Endothelial cell of umbilical vein (primary cell): ENCODE measurements at regions not wholly inside any gene's neighbourhood (a gene's known extent, or its start where the extent isn't known, plus 50 kb on each side); places are given as distances from the start of the nearest gene placed in this dataset.

ENCODE experiments used
- BruUV-seq: library from RNA; stranded (reverse); fragments of 400-500 nt; replicated peaks from 2 replicates; lab custom pipeline; 2021; lab: Mats Ljungman, UMichigan
- CTCF ChIA-PET: fragments of 300-600, 350-600 bp; sonication (Branson Sonifier 250); formaldehyde crosslinking; loops from one replicate; lab custom pipeline; 2021; ENCODE audit warnings: antibody characterized with exemption, inconsistent platforms; lab: Charles Lee
- POLR2A ChIA-PET: fragments of 300-600, 350-600 bp; sonication (Branson Sonifier 250); formaldehyde crosslinking; loops from one replicate; lab custom pipeline; 2021; ENCODE audit warnings: antibody characterized with exemption, inconsistent platforms; lab: Charles Lee
- DNase-seq: peaks from one replicate; pipeline ENCODE4 v3.0.0-alpha.2; 2011; ENCODE audit warnings: low read depth, low spot score
- FAIRE-seq: peaks from 2 replicates; lab custom pipeline; 2011; peaks lifted over from hg19 to GRCh38; lab: Jason Lieb, UNC
- H2AFZ ChIP-seq: 2 replicates; pipeline ENCODE4 v1.6.0; 2012; ENCODE audit warnings: low read depth, low read length, control low read depth, inconsistent platforms
- H3K27ac ChIP-seq: 2 replicates; pipeline ENCODE4 v1.5.1; 2011; ENCODE audit warnings: low read depth, mild to moderate bottlenecking, control low read depth, low read length, moderate library complexity; ENCODE audit not compliant: insufficient read depth
- H3K27me3 ChIP-seq, 2 experiments: 2 replicates each; pipeline versions ENCODE4 v1.6.0 to v1.6.1; 2011; ENCODE audit warnings: low read length in 2 of 2, mixed read lengths in 1 of 2; ENCODE audit not compliant: control insufficient read depth in 2 of 2, insufficient read depth in 2 of 2
- H3K36me3 ChIP-seq, 2 experiments: 2 replicates in 1 of 2; 3 replicates in 1 of 2; pipeline ENCODE4 v1.5.1; 2011; ENCODE audit warnings: low read length in 2 of 2, mild to moderate bottlenecking in 1 of 2, moderate library complexity in 1 of 2; ENCODE audit not compliant: control insufficient read depth in 2 of 2, insufficient read depth in 2 of 2; ENCODE audit errors: extremely low read depth in 1 of 2
- H3K4me1 ChIP-seq: 3 replicates; pipeline ENCODE4 v1.5.1; 2011; ENCODE audit warnings: mild to moderate bottlenecking, low read length; ENCODE audit not compliant: control insufficient read depth, insufficient read depth; ENCODE audit errors: extremely low read depth
- H3K4me2 ChIP-seq: 2 replicates; pipeline ENCODE4 v1.6.1; 2011; ENCODE audit warnings: low read length, control low read depth, mixed read lengths; ENCODE audit not compliant: insufficient read depth
- H3K4me3 ChIP-seq, 3 experiments: fragments of 200-600 bp in 1 of 3; sonication (generic), shearing (Covaris generic) in 1 of 3; replicated peaks in 1 of 3; 2 replicates each; pipeline ENCODE4 v1.5.1; 2011 to 2016; ENCODE audit warnings: control low read depth in 3 of 3, low read length in 3 of 3, mild to moderate bottlenecking in 2 of 3, inconsistent platforms in 1 of 3, low read depth in 1 of 3, moderate library complexity in 1 of 3; ENCODE audit not compliant: insufficient read depth in 1 of 3
- H3K79me2 ChIP-seq: 2 replicates; pipeline ENCODE4 v1.6.0; 2012; ENCODE audit warnings: low read length, inconsistent platforms; ENCODE audit not compliant: control insufficient read depth, insufficient read depth
- H3K9ac ChIP-seq: replicated peaks from 2 replicates; pipeline ENCODE3; 2011; ENCODE audit warnings: low read length, control low read depth; ENCODE audit not compliant: insufficient read depth; ENCODE audit errors: extremely low read depth
- H3K9me1 ChIP-seq: replicated peaks from 3 replicates; pipeline ENCODE4 v1.6.0; 2011; ENCODE audit warnings: mild to moderate bottlenecking, low read length; ENCODE audit not compliant: control insufficient read depth, insufficient read depth; ENCODE audit errors: extremely low read depth
- H3K9me3 ChIP-seq: replicated peaks from 2 replicates; pipeline ENCODE4 v1.5.1; 2012; ENCODE audit warnings: low read length, inconsistent platforms; ENCODE audit not compliant: control insufficient read depth, insufficient read depth
- H4K20me1 ChIP-seq: replicated peaks from 2 replicates; pipeline ENCODE3; 2011; ENCODE audit warnings: mild to moderate bottlenecking, low read length; ENCODE audit not compliant: control insufficient read depth, insufficient read depth; ENCODE audit errors: extremely low read depth
- EZH2 ChIP-seq: IDR thresholded peaks from 2 replicates; pipeline ENCODE4 v1.6.1; 2012; ENCODE audit warnings: borderline replicate concordance, low read depth, mild to moderate bottlenecking, moderate library complexity, low read length, inconsistent platforms; ENCODE audit not compliant: severe bottlenecking
- FOS ChIP-seq: IDR thresholded peaks from 2 replicates; pipeline ENCODE4 v1.6.1; 2011; ENCODE audit warnings: mild to moderate bottlenecking, low read length, moderate library complexity, borderline replicate concordance; ENCODE audit not compliant: insufficient read depth
- GATA2 ChIP-seq: IDR thresholded peaks from 2 replicates; pipeline ENCODE4 v1.7.0; 2011; ENCODE audit warnings: low read depth, mild to moderate bottlenecking, moderate library complexity, mixed read lengths, low read length; ENCODE audit not compliant: insufficient read length, insufficient read depth
- JUN ChIP-seq: IDR thresholded peaks from 2 replicates; pipeline ENCODE4 v1.6.1; 2011; ENCODE audit warnings: borderline replicate concordance, low read depth; ENCODE audit not compliant: insufficient read length, insufficient read depth
- MYC ChIP-seq: IDR thresholded peaks from one replicate; pipeline ENCODE4 v1.6.1; 2011; ENCODE audit warnings: mild to moderate bottlenecking, low read depth, low read length
- POLR2A ChIP-seq: IDR thresholded peaks from 2 replicates; pipeline ENCODE4 v1.6.1; 2012; ENCODE audit warnings: low read depth, mild to moderate bottlenecking, control low read depth, low read length
- POLR2AphosphoS5 ChIP-seq: IDR thresholded peaks from 2 replicates; pipeline ENCODE4 v1.6.1; 2012; ENCODE audit warnings: low read depth, mild to moderate bottlenecking, control low read depth, low read length, moderate library complexity; ENCODE audit not compliant: insufficient read depth
- dilution Hi-C: fragments of 300-500 bp; cut with MboI; formaldehyde crosslinking; loops from one replicate; pipeline ENCODE4 v1.15.0; 2019; ENCODE audit warnings: low sequenced_read_pairs; ENCODE audit not compliant: extremely low pct_ligation_motif_present
- intact Hi-C: fragments of 100-400 bp; cut with micrococcal nuclease; formaldehyde crosslinking; loops from one replicate; pipeline ENCODE4 v1.10.0; 2022
- TF ChIP-seq, protein P1 (sequence below): IDR thresholded peaks from 2 replicates; pipeline ENCODE4 v1.6.1; 2011; ENCODE audit not compliant: insufficient read depth, insufficient read length
- TF ChIP-seq, protein P2 (sequence below), 2 donors: IDR thresholded peaks; 1 replicate in 1 of 2; 2 replicates in 1 of 2; pipeline ENCODE4 v1.5.1; 2011; ENCODE audit warnings: low read length in 2 of 2, mild to moderate bottlenecking in 2 of 2, moderate library complexity in 2 of 2, control low read depth in 1 of 2, inconsistent platforms in 1 of 2, low read depth in 1 of 2; ENCODE audit not compliant: insufficient read depth in 1 of 2; ENCODE audit errors: extremely low read depth in 1 of 2

DNA sequence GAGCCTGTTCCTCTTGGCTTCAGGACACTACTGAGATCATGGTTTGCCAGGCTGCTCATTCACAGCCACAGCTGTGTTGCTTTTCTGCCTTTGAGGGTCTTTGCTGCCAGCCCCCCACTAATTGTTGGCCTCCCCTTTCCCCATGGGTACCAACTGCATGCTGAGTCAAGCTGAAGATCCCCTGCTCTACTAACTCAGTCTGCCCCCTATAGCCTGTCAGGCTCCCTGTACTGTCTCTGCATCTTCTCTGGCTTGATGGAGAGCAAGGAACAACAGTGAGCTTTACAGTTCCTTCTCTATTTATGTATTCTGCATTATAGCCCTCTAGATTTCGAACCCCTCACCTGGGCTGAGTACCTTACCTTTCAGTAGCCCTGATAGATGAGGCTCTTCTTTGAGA is 257.6 kb upstream of the CADM1 start:
- no peaks in the 10 kb centered on the region for H3K27me3 ChIP-seq
- no peaks in the 10 kb centered on the region for H3K9me1 ChIP-seq
- no peak overlapping the region for H3K4me2 ChIP-seq
- H2AFZ ChIP-seq, result no peak overlapping the region
- no peak overlapping the region for H3K27ac ChIP-seq
- H3K36me3 ChIP-seq, result no peaks in the 10 kb centered on the region
- no TSS peak for BruUV-seq
- TF ChIP-seq, protein P1, sequence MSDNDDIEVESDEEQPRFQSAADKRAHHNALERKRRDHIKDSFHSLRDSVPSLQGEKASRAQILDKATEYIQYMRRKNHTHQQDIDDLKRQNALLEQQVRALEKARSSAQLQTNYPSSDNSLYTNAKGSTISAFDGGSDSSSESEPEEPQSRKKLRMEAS, result no peak
- TF ChIP-seq GATA2 (no peak), POLR2A (no peak)
- H4K20me1 ChIP-seq, result no peaks in the 10 kb centered on the region
- no peak for DNase-seq
- intact Hi-C loops (no loop called here), dilution Hi-C loops (no loop called here)
- FAIRE-seq, result no peak
- H3K4me3 ChIP-seq, result no peak overlapping the region
- ChIA-PET POLR2A (no interaction called here), CTCF (no interaction called here)
- no peaks in the 10 kb centered on the region for H3K4me1 ChIP-seq
- no peaks in the 10 kb centered on the region for H3K79me2 ChIP-seq
- peaks cover 2% of the 10 kb centered on the region for H3K9me3 ChIP-seq
- no peak overlapping the region for H3K9ac ChIP-seq

DNA sequence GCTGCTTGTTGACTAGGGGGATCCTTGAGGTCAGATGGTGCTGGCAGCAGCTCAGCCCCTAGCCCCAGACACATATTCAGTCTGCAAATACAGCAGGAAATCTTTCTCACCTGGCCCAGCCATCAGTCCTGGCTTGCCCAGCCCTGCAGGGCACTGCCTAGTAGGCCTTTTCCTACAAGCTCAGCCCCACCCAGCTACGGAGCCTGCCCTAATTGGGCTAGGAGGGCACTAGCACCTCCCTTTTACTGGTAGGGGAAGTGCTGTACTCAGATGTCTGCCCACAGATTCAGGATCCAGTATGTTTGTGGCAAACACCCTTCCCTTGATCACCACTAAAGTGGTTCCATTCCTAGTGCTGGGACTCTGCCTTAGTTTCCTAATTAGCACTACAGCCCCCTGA is 257.1 kb upstream of the CADM1 start:
- Histone ChIP-seq H3K9me3 (peaks cover 2% of the 10 kb centered on the region), H3K36me3 (no peaks in the 10 kb centered on the region), H3K9ac (no peak overlapping the region), H3K4me3 (no peak overlapping the region), H3K9me1 (no peaks in the 10 kb centered on the region), H3K79me2 (no peaks in the 10 kb centered on the region), H2AFZ (no peak overlapping the region), H3K27me3 (no peaks in the 10 kb centered on the region), H4K20me1 (no peaks in the 10 kb centered on the region), H3K4me1 (no peaks in the 10 kb centered on the region), H3K27ac (no peak overlapping the region), H3K4me2 (no peak overlapping the region)
- FAIRE-seq, result no peak
- no TSS peak for BruUV-seq
- dilution Hi-C loops (no loop called here), intact Hi-C loops (no loop called here)
- no peak for TF ChIP-seq GATA2
- TF ChIP-seq MYC, result no peak
- TF ChIP-seq POLR2A, result no peak
- TF ChIP-seq, protein P2, sequence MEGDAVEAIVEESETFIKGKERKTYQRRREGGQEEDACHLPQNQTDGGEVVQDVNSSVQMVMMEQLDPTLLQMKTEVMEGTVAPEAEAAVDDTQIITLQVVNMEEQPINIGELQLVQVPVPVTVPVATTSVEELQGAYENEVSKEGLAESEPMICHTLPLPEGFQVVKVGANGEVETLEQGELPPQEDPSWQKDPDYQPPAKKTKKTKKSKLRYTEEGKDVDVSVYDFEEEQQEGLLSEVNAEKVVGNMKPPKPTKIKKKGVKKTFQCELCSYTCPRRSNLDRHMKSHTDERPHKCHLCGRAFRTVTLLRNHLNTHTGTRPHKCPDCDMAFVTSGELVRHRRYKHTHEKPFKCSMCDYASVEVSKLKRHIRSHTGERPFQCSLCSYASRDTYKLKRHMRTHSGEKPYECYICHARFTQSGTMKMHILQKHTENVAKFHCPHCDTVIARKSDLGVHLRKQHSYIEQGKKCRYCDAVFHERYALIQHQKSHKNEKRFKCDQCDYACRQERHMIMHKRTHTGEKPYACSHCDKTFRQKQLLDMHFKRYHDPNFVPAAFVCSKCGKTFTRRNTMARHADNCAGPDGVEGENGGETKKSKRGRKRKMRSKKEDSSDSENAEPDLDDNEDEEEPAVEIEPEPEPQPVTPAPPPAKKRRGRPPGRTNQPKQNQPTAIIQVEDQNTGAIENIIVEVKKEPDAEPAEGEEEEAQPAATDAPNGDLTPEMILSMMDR (IDR thresholded peaks at IDR 0.05; ENCODE audit: extremely low read depth in 1 of 2, insufficient read depth in 1 of 2, low read depth in 1 of 2, low read length in 2 of 2), result no peak
- TF ChIP-seq JUN, result no peak
- TF ChIP-seq, protein P1, result no peak
- no peak for TF ChIP-seq EZH2
- TF ChIP-seq POLR2AphosphoS5, result no peak
- no peak for TF ChIP-seq FOS
- no peak for DNase-seq
- CTCF ChIA-PET, result no interaction called here
- POLR2A ChIA-PET, result no interaction called here
